HUES48 (cell line): ENCODE measurements at regions not wholly inside any gene's neighbourhood (a gene's known extent, or its start where the extent isn't known, plus 50 kb on each side); places are given as distances from the start of the nearest gene placed in this dataset.

Experiments
- H3K27ac ChIP-seq: one replicate; pipeline ENCODE4 v1.7.0; 2013; ENCODE audit warnings: low read depth, low read length, inconsistent platforms
- H3K27me3 ChIP-seq: 2 replicates; pipeline ENCODE4 v1.6.1; 2013; ENCODE audit warnings: mild to moderate bottlenecking, low read length; ENCODE audit not compliant: control insufficient read depth, insufficient read depth
- H3K36me3 ChIP-seq: 2 replicates; pipeline ENCODE4 v1.6.1; 2013; ENCODE audit warnings: low read length; ENCODE audit not compliant: control insufficient read depth, insufficient read depth
- H3K4me1 ChIP-seq: 2 replicates; pipeline ENCODE4 v1.6.1; 2013; ENCODE audit warnings: mild to moderate bottlenecking, low read length; ENCODE audit not compliant: control insufficient read depth, insufficient read depth
- H3K4me3 ChIP-seq: 2 replicates; pipeline ENCODE4 v1.5.1; 2013; ENCODE audit warnings: mild to moderate bottlenecking, low read depth, low read length
- H3K9ac ChIP-seq: 2 replicates; pipeline ENCODE4 v1.6.1; 2013; ENCODE audit warnings: mild to moderate bottlenecking, low read depth, low read length, moderate library complexity
- H3K9me3 ChIP-seq: 2 replicates; pipeline ENCODE4 v1.6.1; 2013; ENCODE audit warnings: low read length; ENCODE audit not compliant: control insufficient read depth, insufficient read depth

- Histone ChIP-seq H3K27ac (no peak overlapping the region), H3K36me3 (no peaks in the 10 kb centered on the region), H3K4me3 (no peak overlapping the region), H3K4me1 (no peaks in the 10 kb centered on the region), H3K27me3 (no peaks in the 10 kb centered on the region), H3K9me3 (no peaks in the 10 kb centered on the region), H3K9ac (no peak overlapping the region)
Observed at GRCh38 chr17:72448019-72448418, 327.2 kb downstream of the SOX9 start.

- no peak overlapping the region for H3K9ac ChIP-seq
- no peak overlapping the region for H3K4me3 ChIP-seq
- no peaks in the 10 kb centered on the region for H3K4me1 ChIP-seq
- no peak overlapping the region for H3K27ac ChIP-seq
- no peaks in the 10 kb centered on the region for H3K36me3 ChIP-seq
- H3K27me3 ChIP-seq: no peaks in the 10 kb centered on the region
- no peaks in the 10 kb centered on the region for H3K9me3 ChIP-seq
Observed at GRCh38 chr17:72452286-72453173, 331.7 kb downstream of the SOX9 start.

- no peaks in the 10 kb centered on the region for H3K4me1 ChIP-seq
- no peak overlapping the region for H3K9ac ChIP-seq
- no peak overlapping the region for H3K4me3 ChIP-seq
- H3K27me3 ChIP-seq: no peaks in the 10 kb centered on the region
- no peaks in the 10 kb centered on the region for H3K9me3 ChIP-seq
- H3K27ac ChIP-seq: no peak overlapping the region
- H3K36me3 ChIP-seq: no peaks in the 10 kb centered on the region
Observed at GRCh38 chr17:72454342-72454741, 333.5 kb downstream of the SOX9 start.

GRCh38 chr17:72455562-72455961 lies 334.7 kb downstream of the SOX9 start:
- Histone ChIP-seq H3K9ac (no peak overlapping the region), H3K27me3 (no peaks in the 10 kb centered on the region), H3K9me3 (no peaks in the 10 kb centered on the region), H3K4me3 (no peak overlapping the region), H3K36me3 (no peaks in the 10 kb centered on the region), H3K27ac (no peak overlapping the region), H3K4me1 (no peaks in the 10 kb centered on the region)

GRCh38 chr17:72456075-72456474 lies 335.3 kb downstream of the SOX9 start:
- Histone ChIP-seq H3K9ac (no peak overlapping the region), H3K27me3 (no peaks in the 10 kb centered on the region), H3K9me3 (no peaks in the 10 kb centered on the region), H3K27ac (no peak overlapping the region), H3K4me1 (no peaks in the 10 kb centered on the region), H3K36me3 (no peaks in the 10 kb centered on the region), H3K4me3 (no peak overlapping the region)

- H3K4me3 ChIP-seq: no peak overlapping the region
- no peaks in the 10 kb centered on the region for H3K27me3 ChIP-seq
- H3K27ac ChIP-seq: no peak overlapping the region
- H3K4me1 ChIP-seq: no peaks in the 10 kb centered on the region
- H3K9me3 ChIP-seq: peaks cover 2% of the 10 kb centered on the region; the same call in 1 of the 2 replicates
- H3K9ac ChIP-seq: no peak overlapping the region
- no peaks in the 10 kb centered on the region for H3K36me3 ChIP-seq
Observed at GRCh38 chr17:72457712-72458111, 336.9 kb downstream of the SOX9 start.

GRCh38 chr17:72458301-72458700 lies 337.5 kb downstream of the SOX9 start:
- Histone ChIP-seq H3K4me1 (no peaks in the 10 kb centered on the region), H3K4me3 (no peak overlapping the region), H3K36me3 (no peaks in the 10 kb centered on the region), H3K27me3 (no peaks in the 10 kb centered on the region), H3K27ac (no peak overlapping the region), H3K9me3 (peaks cover 5% of the 10 kb centered on the region; the same call in 1 of the 2 replicates), H3K9ac (no peak overlapping the region)

- Histone ChIP-seq H3K4me1 (peaks cover 1% of the 10 kb centered on the region), H3K27ac (no peak overlapping the region), H3K9me3 (peaks cover 5% of the 10 kb centered on the region; the same call in 1 of the 2 replicates), H3K36me3 (no peaks in the 10 kb centered on the region), H3K27me3 (no peaks in the 10 kb centered on the region), H3K4me3 (no peak overlapping the region), H3K9ac (no peak overlapping the region)
Observed at GRCh38 chr17:72460711-72461110, 339.9 kb downstream of the SOX9 start.

- H3K4me3 ChIP-seq: no peak overlapping the region
- H3K9ac ChIP-seq: no peak overlapping the region
- peaks cover 5% of the 10 kb centered on the region; the same call in 1 of the 2 replicates for H3K9me3 ChIP-seq
- H3K36me3 ChIP-seq: no peaks in the 10 kb centered on the region
- H3K27me3 ChIP-seq: no peaks in the 10 kb centered on the region
- H3K27ac ChIP-seq: no peak overlapping the region
- peaks cover 9% of the 10 kb centered on the region for H3K4me1 ChIP-seq
Observed at GRCh38 chr17:72461757-72462156, 340.9 kb downstream of the SOX9 start.

GRCh38 chr17:72462407-72462806 lies 341.6 kb downstream of the SOX9 start:
- Histone ChIP-seq H3K9ac (no peak overlapping the region), H3K9me3 (peaks cover 5% of the 10 kb centered on the region; the same call in 1 of the 2 replicates), H3K27me3 (0 out of 2 replicates have a peak, but pooled peaks cover 3% of the 10 kb centered on the region), H3K4me1 (peaks cover 14% of the 10 kb centered on the region), H3K4me3 (no peak overlapping the region), H3K27ac (no peak overlapping the region), H3K36me3 (no peaks in the 10 kb centered on the region)

GRCh38 chr17:72462814-72463213 lies 342.0 kb downstream of the SOX9 start:
- no peak overlapping the region for H3K9ac ChIP-seq

More at GRCh38 chr17:72462814-72463213, 342.0 kb downstream of the SOX9 start:
- peaks cover 5% of the 10 kb centered on the region; the same call in 1 of the 2 replicates for H3K9me3 ChIP-seq
- no peaks in the 10 kb centered on the region for H3K36me3 ChIP-seq
- H3K27me3 ChIP-seq: 0 out of 2 replicates have a peak, but pooled peaks cover 3% of the 10 kb centered on the region
- peaks cover 17% of the 10 kb centered on the region for H3K4me1 ChIP-seq
- no peak overlapping the region for H3K27ac ChIP-seq
- H3K4me3 ChIP-seq: no peak overlapping the region
